ENCODE measurements at regions not wholly inside any gene's neighbourhood (a gene's known extent, or its start where the extent isn't known, plus 50 kb on each side); places are given as distances from the start of the nearest gene placed in this dataset.

- Histone ChIP-seq H3K4me1 (no peaks in the 10 kb centered on the region), H3K9me3 (no peaks in the 10 kb centered on the region), H3K4me3 (ENCODE audit: low read depth, low read length) (no peak overlapping the region), H3K36me3 (no peaks in the 10 kb centered on the region), H3K27me3 (no peaks in the 10 kb centered on the region)
- TF ChIP-seq CTCF (IDR thresholded peaks at IDR 0.05; ENCODE audit: low read depth, low read length): no peak
- no peak for DNase-seq
Observed at GRCh38 chr6:122005661-122006060, 393.8 kb upstream of the HSF2 start.

- TF ChIP-seq CTCF (IDR thresholded peaks at IDR 0.05; ENCODE audit: low read depth, low read length): no peak
- Histone ChIP-seq H3K4me1 (no peaks in the 10 kb centered on the region), H3K27me3 (no peaks in the 10 kb centered on the region), H3K4me3 (ENCODE audit: low read depth, low read length) (no peak overlapping the region), H3K36me3 (no peaks in the 10 kb centered on the region), H3K9me3 (no peaks in the 10 kb centered on the region)
- DNase-seq: no peak
Observed at GRCh38 chr6:122007339-122007738, 392.1 kb upstream of the HSF2 start.

GRCh38 chr6:122008101-122008999, 391.1 kb upstream of the HSF2 start:
- Histone ChIP-seq H3K27me3 (no peaks in the 10 kb centered on the region), H3K4me1 (no peaks in the 10 kb centered on the region), H3K36me3 (no peaks in the 10 kb centered on the region), H3K4me3 (ENCODE audit: low read depth, low read length) (no peak overlapping the region), H3K9me3 (no peaks in the 10 kb centered on the region)
- DNase-seq: no peak
- no peak for TF ChIP-seq CTCF (IDR thresholded peaks at IDR 0.05; ENCODE audit: low read depth, low read length)

- Histone ChIP-seq H3K27me3 (no peaks in the 10 kb centered on the region), H3K4me1 (no peaks in the 10 kb centered on the region), H3K36me3 (no peaks in the 10 kb centered on the region), H3K9me3 (no peaks in the 10 kb centered on the region), H3K4me3 (ENCODE audit: low read depth, low read length) (no peak overlapping the region)
- no peak for TF ChIP-seq CTCF (IDR thresholded peaks at IDR 0.05; ENCODE audit: low read depth, low read length)
- DNase-seq: no peak
Observed at GRCh38 chr6:122009000-122009350, 390.5 kb upstream of the HSF2 start.

GRCh38 chr6:122012578-122012977, 386.9 kb upstream of the HSF2 start:
- DNase-seq: no peak
- TF ChIP-seq CTCF (IDR thresholded peaks at IDR 0.05; ENCODE audit: low read depth, low read length): no peak

GRCh38 chr6:122014961-122015360, 384.5 kb upstream of the HSF2 start:
- Histone ChIP-seq H3K4me3 (ENCODE audit: low read depth, low read length) (no peak overlapping the region), H3K27me3 (no peaks in the 10 kb centered on the region), H3K4me1 (no peaks in the 10 kb centered on the region), H3K36me3 (no peaks in the 10 kb centered on the region), H3K9me3 (no peaks in the 10 kb centered on the region)
- TF ChIP-seq CTCF (IDR thresholded peaks at IDR 0.05; ENCODE audit: low read depth, low read length): no peak
- DNase-seq: no peak

More at GRCh38 chr6:122012578-122012977, 386.9 kb upstream of the HSF2 start:
- H3K27me3 ChIP-seq: no peaks in the 10 kb centered on the region
- H3K9me3 ChIP-seq: no peaks in the 10 kb centered on the region
- no peaks in the 10 kb centered on the region for H3K36me3 ChIP-seq
- H3K4me1 ChIP-seq: no peaks in the 10 kb centered on the region
- H3K4me3 ChIP-seq (ENCODE audit: low read depth, low read length): no peak overlapping the region

Data from BE2C (cell line).